ENCODE measurements at regions not wholly inside any gene's neighbourhood (a gene's known extent, or its start where the extent isn't known, plus 50 kb on each side); places are given as distances from the start of the nearest gene placed in this dataset.
"Not testable (repeated sequence)": the region's sequence is repeated elsewhere in the genome, so short reads cannot be mapped to it uniquely, and the experiment has no call there.

- DNase-seq = not testable (repeated sequence)
Observed at GRCh38 chr16:29124162-29124561, 139.3 kb downstream of the LAT start.

DNA sequence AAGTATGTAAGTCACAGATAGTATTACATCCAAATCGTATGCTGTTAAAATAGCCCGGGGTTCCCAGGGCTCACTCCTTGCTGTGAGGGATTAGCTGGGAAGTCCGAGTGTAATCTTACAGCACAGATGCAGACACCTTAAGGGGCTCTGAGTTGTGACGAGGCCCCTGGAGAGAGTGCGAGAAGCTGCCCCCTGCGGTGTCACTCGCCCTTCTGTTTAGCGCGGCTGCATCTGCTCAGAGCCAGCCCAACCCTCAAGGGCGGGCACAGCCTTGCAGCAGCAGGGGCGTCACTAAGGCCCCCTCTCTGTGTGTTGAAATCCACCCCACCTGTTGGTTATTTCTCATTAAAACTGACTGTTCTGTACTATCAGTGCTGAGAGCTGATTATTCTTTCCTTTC, 135.8 kb downstream of the LAT start:
- not testable (repeated sequence) for DNase-seq

DNA sequence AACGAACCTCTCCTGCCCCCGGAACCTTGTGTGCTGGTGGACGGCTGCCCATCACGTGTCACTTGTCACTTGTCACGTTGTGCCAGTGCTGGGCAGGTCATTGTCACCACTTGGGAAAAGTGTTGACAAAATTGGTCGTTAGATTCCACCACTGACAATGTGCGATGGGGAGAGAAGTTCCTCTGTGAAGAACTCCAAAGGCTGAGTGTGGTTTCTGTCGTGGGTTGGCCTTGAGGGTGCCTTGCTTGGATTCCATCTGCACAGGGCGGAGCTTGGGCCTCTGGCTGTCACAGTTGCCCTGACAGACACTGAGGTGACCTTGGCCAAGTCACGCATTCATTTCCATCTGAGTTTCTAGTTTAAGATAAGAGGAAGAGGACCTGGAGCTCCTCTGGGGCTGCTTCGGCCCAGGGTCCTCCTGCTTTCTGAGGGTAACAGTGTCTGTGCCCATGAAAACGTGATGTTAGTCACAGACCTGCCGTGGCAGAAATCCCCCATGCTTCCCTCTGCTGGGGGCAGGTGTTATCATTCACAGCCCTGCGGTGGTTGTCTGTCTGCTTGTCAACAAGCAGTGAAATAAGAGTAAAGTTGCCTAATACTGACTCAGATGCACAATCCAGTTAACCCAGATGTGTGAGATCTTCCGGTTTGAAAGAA, 133.6 kb downstream of the LAT start:
- DNase-seq = not testable (repeated sequence)

DNA sequence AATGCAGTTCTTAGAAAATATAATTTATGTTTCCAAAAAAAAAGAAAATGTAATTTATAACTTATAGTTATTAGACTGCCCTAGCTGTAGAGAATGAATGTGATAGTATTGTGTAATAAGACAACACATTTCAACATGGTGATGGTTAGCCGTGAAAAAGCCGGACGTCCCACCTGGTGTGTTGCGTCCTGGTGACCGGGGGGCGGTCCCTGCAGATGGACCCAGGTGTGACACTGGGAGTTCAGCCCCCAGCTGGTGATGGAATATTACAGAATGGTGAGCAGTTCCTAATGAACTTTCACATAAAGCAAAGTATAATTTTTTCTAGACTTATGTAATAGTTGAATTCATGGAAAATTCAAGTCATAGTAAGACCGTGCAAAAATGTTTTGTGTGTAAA, 132.8 kb downstream of the LAT start:
- DNase-seq = no peak

- DNase-seq = no peak
Observed at GRCh38 chr16:29116980-29117379, 132.1 kb downstream of the LAT start.

- not testable (repeated sequence) for DNase-seq
Observed at GRCh38 chr16:29116207-29116606, 131.4 kb downstream of the LAT start.

DNA sequence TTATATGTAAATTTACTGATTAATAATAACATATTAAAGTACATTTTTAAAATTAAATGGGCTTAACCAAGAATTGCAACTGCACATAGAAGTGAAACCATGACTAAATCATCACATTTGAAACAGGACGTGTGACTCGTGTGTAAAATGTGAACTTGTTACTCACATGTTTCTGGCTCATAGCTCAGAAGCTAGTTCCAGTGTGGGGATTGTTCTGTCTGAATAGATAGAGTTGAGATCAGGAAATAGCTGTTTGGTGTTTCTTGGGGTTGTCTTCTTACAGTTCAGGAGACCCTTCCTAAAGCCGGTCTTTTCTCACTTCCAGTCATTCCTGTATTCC, 130.9 kb downstream of the LAT start:
- DNase-seq = not testable (repeated sequence)

DNA sequence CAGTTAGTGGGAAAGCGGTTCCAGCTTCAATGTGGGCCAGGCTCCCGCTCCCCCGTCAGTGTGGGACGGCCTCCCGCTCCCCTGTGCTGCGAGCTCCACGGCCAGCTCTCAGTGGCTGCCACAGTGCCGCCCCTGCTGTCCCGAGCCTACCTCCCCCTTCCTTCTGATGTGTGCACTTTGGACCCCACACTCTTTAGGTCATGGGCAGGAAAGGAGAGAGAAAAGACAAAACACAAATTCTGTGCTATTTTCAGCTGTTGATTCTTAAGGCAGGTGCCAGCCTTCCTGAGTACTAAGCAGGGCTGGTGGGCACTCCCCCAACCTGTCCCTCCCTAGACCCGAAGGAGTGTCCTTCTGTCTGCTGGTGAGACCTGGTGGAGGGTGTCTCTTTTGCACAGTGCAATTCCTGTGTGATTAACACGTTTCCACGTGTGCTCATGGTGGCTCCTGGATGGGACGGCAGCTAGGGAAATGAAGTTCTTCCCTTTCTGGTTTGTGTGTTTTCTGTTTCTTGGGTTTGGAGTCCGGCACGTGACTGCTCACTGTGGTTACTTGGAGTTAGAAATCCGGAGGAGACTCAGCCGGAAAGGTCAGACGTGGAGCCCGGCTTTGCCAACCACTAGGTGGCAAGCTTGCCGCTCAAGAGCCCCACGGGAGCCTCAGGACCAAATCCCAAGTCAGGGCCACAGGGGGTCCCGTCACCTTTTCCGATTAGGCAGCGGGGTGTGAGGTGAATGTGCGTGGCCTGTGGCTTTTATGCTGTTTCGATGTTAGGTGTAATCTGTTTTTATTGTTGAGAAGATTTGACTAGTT, 130.3 kb downstream of the LAT start:
- peak; percentile 43 for DNase-seq

DNA sequence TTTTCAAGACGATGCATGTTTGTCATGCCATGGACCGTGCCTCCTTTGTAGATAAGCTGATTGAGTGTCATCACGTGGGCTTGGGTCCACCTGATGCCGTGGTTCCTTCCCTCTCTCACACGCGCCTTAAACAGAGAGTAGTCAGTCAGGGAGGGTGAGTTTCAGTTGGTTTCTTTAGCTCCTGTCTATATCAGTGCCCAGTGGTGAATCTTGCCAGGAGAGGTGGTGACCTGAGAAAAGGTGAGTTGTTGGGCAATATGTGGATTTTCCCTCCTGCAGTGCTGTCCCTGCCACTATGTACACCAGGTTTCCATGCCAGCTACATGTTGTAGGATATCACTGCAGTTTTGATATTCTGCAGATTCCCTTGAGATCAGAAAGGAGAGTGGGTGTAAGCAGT, 129.7 kb downstream of the LAT start:
- no peak for DNase-seq

DNA sequence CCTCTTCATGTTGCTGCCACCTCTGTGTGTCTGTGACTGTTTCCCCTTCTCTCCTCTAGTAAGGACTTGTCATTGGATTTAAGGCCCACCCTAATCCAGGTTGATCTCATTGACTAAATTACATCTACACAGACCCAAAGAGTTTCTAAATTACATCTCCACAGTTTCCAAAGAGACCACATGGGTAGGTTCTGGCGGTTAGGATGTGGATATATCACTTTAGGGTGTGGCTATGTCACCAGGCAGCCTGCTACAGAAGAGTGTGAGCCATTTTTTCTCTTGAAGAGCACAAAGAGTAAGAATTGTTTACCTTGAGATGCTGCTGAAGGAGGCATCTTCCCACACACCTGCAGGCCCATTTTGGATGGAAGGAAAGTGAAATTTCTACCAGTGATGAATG, 128.6 kb downstream of the LAT start:
- not testable (repeated sequence) for DNase-seq

DNA sequence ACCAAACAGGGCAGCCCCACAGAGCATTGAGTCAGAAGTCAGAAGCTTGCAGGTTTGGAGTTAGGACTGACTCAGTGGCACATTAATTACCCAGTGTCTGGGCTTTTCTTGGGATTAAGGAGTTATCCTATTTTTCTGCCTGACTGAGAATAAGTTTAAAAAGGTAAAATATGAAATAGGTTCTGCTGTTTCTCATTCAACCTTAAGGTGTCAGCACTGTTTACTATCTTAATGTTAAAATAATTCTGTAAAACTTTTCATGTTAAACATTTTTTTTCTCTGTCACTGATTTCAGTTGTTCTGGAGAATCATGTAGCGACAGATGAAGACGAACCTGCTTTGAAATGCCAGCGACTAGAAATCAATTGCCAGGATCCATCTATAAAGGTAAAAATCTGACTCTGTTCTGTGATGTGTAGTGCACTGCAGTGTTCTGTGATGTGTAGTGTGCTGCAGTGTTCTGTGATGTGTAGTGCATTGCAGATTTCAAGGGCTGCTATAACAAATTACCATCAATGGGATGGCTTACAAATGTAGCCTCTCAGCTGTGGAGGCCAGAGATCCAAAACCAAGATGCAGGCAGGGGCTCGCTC, 128.0 kb downstream of the LAT start:
- DNase-seq = no peak

- not testable (repeated sequence) for DNase-seq
Observed at GRCh38 chr16:29111901-29112680, 127.2 kb downstream of the LAT start.

- no peak for DNase-seq
Observed at GRCh38 chr16:29111421-29111820, 126.6 kb downstream of the LAT start.

- not testable (repeated sequence) for DNase-seq
Observed at GRCh38 chr16:29108625-29109169, 123.8 kb downstream of the LAT start.

- no peak for DNase-seq
Observed at GRCh38 chr16:29107299-29107698, 122.4 kb downstream of the LAT start.

DNA sequence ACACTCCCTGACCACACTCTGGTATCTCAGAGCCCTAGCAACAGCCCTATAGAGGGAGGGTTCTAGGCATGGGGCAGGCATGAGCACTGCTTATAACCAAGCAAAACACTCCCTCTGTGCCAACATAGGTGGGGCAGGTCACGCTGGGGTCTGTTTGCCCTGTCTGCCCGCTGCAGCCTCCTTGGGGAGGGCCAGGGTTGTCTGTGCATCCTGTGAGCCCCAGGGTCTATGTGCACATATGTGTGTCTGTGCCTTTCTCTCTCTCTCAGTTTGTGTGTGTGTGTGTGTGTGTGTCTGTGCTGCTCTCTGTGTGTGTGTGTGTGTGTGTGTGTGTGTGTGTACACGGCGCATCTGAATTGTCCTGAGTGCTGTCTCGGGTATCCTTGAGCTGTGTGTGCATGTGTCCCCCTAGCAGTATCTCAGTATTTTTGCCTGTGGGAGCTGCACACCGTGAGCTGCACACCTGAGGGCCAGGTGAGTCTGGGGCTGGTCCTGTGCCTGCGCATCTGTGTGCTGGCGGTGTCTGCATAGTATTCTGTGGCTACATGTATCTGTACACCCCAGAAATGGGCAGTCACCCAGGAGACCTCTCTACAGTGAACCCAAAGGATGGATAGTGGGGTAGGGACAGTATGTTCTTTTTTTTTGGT, 121.5 kb downstream of the LAT start:
- not testable (repeated sequence) for DNase-seq

DNA sequence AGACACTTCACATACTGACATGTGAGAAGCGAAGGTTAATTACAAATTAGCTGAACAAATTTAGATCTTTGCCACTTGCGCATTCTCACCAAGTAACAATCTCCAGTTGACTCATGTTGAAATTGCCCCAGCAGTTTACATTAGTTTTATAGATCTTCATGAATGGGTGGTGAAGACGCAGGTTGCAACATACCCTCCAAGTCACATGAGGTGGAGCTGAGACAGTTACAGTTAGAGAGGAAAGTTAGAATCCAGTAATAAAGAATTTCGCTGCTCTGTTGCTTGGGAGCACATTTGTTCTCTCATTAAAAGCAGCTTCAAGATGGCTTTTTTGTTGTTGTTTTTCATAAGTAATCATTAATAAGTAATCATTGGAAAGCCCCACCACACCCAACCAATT, 119.7 kb downstream of the LAT start:
- not testable (repeated sequence) for DNase-seq

- not testable (repeated sequence) for DNase-seq
Observed at GRCh38 chr16:29097965-29098364, 113.1 kb downstream of the LAT start.

- DNase-seq = not testable (repeated sequence)
Observed at GRCh38 chr16:29094729-29095624, 110.1 kb downstream of the LAT start.

DNA sequence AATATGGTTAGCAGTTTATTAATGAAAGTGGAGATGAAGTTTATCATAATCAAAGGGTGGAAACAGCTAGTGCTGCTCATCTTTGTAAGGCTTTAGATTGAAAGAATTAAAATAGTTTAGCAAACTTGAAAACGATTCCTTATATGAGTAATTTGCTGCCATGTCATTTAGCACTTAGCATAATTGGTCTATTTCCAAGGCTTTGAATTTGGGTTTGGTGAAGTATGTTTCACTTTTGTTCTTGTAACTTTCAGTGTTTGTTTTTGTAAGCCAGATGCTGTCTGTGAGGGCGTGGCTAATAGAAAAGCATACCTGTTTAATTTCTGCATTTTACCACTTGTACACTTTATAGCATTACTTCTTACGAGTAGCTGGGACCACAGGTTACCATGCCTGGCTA, 109.5 kb downstream of the LAT start:
- not testable (repeated sequence) for DNase-seq

GRCh38 chr16:29089679-29090078, 104.8 kb downstream of the LAT start:
- DNase-seq = not testable (repeated sequence)
